Kidney epithelial cell (primary cell): ENCODE measurements at regions not wholly inside any gene's neighbourhood (a gene's known extent, or its start where the extent isn't known, plus 50 kb on each side); places are given as distances from the start of the nearest gene placed in this dataset.

ENCODE experiments used
- DNase-seq: peaks from one replicate; pipeline ENCODE4 v3.0.0-alpha.2; 2010; ENCODE audit warnings: low read depth
- H3K27me3 ChIP-seq: 2 replicates; pipeline ENCODE4 v1.6.0; 2011; ENCODE audit warnings: low read length; ENCODE audit not compliant: control insufficient read depth, insufficient read depth
- H3K36me3 ChIP-seq: 2 replicates; pipeline ENCODE4 v1.5.1; 2011; ENCODE audit warnings: low read length; ENCODE audit not compliant: control insufficient read depth, insufficient read depth
- H3K4me3 ChIP-seq: 2 replicates; pipeline ENCODE4 v1.5.1; 2011; ENCODE audit warnings: low read depth, mild to moderate bottlenecking, control low read depth, low read length
- TF ChIP-seq, protein P1 (sequence below): IDR thresholded peaks from 2 replicates; pipeline ENCODE4 v1.5.1; 2011; ENCODE audit warnings: mild to moderate bottlenecking, moderate library complexity, low read length, control low read depth, inconsistent platforms; ENCODE audit not compliant: insufficient read depth, poor library complexity, severe bottlenecking

DNA sequence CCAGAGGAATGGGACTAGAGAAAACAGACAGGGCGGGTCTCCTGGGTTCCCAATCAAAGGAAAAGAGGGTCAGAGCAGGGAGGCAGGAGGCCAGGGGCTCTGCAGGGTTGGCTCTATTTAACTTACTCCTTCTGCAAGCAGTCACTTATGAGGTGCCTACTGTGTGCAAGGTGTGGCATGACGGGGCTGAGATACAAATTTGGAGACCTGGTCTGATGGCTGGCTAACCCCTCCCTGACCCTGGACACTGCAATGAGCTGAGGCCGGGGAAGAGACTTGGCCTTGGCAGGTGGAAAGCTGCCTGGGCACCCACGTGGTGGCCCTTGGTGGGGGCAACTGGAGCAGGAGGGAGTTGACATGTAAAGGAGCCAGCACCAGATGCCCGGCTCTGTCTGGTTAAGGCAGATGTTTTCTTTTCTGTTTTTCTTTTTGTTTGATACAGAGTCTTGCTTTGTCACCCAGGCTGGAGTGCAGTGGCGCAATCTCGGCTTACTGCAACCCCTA, 148.5 kb upstream of the GATA6 start:
- TF ChIP-seq, protein P1, sequence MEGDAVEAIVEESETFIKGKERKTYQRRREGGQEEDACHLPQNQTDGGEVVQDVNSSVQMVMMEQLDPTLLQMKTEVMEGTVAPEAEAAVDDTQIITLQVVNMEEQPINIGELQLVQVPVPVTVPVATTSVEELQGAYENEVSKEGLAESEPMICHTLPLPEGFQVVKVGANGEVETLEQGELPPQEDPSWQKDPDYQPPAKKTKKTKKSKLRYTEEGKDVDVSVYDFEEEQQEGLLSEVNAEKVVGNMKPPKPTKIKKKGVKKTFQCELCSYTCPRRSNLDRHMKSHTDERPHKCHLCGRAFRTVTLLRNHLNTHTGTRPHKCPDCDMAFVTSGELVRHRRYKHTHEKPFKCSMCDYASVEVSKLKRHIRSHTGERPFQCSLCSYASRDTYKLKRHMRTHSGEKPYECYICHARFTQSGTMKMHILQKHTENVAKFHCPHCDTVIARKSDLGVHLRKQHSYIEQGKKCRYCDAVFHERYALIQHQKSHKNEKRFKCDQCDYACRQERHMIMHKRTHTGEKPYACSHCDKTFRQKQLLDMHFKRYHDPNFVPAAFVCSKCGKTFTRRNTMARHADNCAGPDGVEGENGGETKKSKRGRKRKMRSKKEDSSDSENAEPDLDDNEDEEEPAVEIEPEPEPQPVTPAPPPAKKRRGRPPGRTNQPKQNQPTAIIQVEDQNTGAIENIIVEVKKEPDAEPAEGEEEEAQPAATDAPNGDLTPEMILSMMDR: no peak
- Histone ChIP-seq H3K36me3 (no peaks in the 10 kb centered on the region), H3K27me3 (no peaks in the 10 kb centered on the region), H3K4me3 (no peak overlapping the region)
- no peak for DNase-seq

DNA sequence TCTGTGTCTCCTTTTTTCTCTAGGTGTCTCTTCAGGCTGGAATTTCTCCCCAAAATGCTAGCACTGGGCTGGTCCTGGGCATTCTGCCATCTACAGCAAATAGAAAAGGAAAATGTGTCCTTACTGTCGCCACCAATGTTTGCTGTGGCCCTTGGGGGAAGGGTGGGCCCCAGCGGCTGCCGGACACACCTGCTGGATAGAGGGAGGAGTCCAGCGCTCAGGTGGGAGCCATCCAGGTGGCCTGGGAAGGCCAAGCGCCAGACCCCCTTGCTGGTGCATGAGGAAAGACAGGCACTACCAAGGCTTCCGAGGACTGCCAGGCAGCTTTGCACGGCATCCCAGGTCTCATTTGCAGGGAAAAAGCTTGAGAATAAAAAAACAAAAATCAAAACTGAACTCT, 147.7 kb upstream of the GATA6 start:
- no peaks in the 10 kb centered on the region for H3K36me3 ChIP-seq
- DNase-seq: no peak
- H3K4me3 ChIP-seq: no peak overlapping the region
- H3K27me3 ChIP-seq: no peaks in the 10 kb centered on the region
- TF ChIP-seq, protein P1: no peak

DNA sequence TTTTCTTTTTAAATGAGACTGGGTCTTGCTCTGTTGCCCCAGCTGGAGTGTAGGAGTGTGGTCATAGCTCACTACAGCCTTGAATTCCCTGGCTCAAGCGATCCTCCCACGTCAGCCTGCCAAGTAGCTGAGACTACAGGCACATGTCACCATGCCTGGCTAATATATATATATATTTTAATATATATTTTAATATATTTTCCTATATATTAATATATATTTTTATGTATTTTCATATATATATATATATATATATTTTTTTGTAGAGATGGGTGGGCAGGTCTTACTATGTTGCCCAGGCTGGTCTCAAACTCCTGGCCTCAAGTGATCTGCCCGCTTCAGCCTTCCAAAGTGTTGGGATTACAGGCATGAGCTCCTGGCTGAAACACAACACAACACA, 144.5 kb upstream of the GATA6 start:
- DNase-seq: no peak
- TF ChIP-seq, protein P1: no peak
- H3K36me3 ChIP-seq: no peaks in the 10 kb centered on the region
- H3K4me3 ChIP-seq: no peak overlapping the region
- no peaks in the 10 kb centered on the region for H3K27me3 ChIP-seq

DNA sequence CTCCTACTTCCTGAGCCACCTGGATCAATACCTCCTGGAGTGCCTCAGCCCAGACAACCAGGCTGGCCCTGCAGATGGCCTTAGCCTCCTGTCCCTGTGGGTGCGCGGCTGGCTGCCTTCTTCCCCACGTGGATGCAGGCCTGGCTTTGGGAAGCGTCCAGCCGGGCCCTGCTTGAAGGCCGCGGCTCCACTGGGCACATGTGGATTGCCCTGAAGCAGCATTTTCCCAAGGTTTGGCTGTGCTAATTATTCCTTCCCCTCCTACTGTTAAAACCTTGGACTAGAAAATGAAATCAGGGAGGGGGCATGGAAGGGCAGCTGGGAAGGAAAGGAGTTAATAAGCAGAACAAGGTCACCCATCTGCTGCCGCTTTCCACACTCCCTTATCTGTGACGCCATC, 143.0 kb upstream of the GATA6 start:
- TF ChIP-seq, protein P1: no peak
- H3K36me3 ChIP-seq: no peaks in the 10 kb centered on the region
- H3K27me3 ChIP-seq: no peaks in the 10 kb centered on the region
- DNase-seq: no peak
- H3K4me3 ChIP-seq: no peak overlapping the region

DNA sequence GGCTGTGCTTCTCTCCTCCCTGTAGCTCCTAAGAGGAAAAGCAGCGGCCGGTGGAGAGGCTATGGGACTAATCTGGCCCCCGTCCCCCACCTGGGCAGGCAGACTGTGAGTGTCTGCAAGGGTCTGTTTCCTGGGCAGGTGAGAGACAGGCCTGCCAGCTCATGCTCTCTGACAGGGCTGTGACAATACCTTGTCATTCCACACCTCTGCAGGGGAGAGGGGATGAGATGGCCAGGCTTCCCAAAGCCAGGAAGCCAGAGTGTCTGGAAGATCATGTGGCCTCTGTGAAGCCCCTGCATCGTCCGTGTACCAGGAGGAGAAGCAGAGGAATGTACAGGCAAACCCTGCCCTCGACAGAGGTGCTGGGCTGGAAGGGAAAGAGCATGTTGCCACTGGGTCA, 142.5 kb upstream of the GATA6 start:
- TF ChIP-seq, protein P1: no peak
- Histone ChIP-seq H3K27me3 (no peaks in the 10 kb centered on the region), H3K4me3 (no peak overlapping the region), H3K36me3 (no peaks in the 10 kb centered on the region)
- DNase-seq: no peak

DNA sequence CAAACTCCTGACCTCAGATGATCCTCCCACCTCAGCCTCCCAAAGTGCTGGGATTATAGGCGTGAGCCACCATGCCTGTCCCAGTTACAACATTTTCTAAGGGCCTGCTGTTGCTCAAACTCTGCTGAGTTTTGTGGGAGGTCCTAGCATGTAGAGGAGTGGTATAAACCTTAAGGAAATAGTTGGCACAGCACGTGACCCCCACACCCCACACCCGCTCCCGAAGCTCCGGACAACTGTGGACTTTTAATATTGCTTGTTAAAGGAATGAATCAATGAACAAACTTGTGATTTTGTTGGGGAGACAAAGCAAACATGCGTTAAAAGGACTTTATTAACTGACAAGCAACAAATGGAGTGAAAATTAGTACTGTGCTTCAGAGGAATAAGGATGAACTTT, 137.8 kb upstream of the GATA6 start:
- H3K4me3 ChIP-seq: no peak overlapping the region
- H3K27me3 ChIP-seq: no peaks in the 10 kb centered on the region
- no peaks in the 10 kb centered on the region for H3K36me3 ChIP-seq
- TF ChIP-seq, protein P1: no peak
- DNase-seq: no peak
